Fibroblast of pulmonary artery (primary cell): ENCODE measurements at regions not wholly inside any gene's neighbourhood (a gene's known extent, or its start where the extent isn't known, plus 50 kb on each side); places are given as distances from the start of the nearest gene placed in this dataset.

ENCODE experiments used
- DNase-seq: peaks from one replicate; pipeline ENCODE4 v3.0.0-alpha.2; 2010; ENCODE audit warnings: low read depth
- H3K4me3 ChIP-seq: replicated peaks from 2 replicates; pipeline ENCODE4 v1.5.1; 2011; ENCODE audit warnings: low read depth, mild to moderate bottlenecking, control low read depth, low read length, moderate library complexity
- TF ChIP-seq, protein P1 (sequence below): IDR thresholded peaks from 2 replicates; pipeline ENCODE4 v1.5.1; 2011; ENCODE audit warnings: mild to moderate bottlenecking, control low read depth, low read length, inconsistent platforms; ENCODE audit errors: missing control alignments

DNA sequence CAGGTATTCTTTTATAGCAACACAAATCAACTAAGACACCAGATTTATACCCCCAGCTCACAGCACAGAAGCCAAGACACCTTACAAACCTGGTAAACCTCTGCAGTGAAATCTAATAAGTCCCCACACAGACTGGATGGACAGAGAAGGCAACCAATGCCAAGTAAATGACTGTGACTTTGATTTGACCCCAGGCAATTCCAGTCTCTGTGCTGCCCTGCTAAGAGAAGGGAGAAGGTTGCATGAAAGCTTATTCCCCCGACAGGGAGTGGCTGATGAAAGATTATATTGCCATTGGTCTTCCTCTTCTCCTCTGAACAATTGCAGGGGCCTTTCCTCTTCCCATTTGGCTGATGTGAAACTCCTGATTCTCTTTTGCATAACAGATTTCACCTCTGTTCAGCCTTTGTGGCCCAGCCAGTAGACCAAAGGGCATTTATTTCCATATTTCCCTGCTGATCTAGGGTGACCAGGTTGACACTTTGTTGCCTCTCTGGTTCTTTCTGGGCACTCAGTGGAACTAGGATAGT is 107.6 kb downstream of the ADRB2 start:
- DNase-seq, result no peak
- TF ChIP-seq, protein P1, sequence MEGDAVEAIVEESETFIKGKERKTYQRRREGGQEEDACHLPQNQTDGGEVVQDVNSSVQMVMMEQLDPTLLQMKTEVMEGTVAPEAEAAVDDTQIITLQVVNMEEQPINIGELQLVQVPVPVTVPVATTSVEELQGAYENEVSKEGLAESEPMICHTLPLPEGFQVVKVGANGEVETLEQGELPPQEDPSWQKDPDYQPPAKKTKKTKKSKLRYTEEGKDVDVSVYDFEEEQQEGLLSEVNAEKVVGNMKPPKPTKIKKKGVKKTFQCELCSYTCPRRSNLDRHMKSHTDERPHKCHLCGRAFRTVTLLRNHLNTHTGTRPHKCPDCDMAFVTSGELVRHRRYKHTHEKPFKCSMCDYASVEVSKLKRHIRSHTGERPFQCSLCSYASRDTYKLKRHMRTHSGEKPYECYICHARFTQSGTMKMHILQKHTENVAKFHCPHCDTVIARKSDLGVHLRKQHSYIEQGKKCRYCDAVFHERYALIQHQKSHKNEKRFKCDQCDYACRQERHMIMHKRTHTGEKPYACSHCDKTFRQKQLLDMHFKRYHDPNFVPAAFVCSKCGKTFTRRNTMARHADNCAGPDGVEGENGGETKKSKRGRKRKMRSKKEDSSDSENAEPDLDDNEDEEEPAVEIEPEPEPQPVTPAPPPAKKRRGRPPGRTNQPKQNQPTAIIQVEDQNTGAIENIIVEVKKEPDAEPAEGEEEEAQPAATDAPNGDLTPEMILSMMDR, result no peak
- H3K4me3 ChIP-seq, result no peak overlapping the region

- TF ChIP-seq, protein P1, result no peak
- DNase-seq, result no peak
- no peak overlapping the region for H3K4me3 ChIP-seq
Observed at GRCh38 chr5:148934895-148935400, 108.5 kb downstream of the ADRB2 start.

GRCh38 chr5:148937239-148937638 is 110.8 kb downstream of the ADRB2 start:
- TF ChIP-seq, protein P1, result no peak
- DNase-seq, result no peak
- no peak overlapping the region for H3K4me3 ChIP-seq

DNA sequence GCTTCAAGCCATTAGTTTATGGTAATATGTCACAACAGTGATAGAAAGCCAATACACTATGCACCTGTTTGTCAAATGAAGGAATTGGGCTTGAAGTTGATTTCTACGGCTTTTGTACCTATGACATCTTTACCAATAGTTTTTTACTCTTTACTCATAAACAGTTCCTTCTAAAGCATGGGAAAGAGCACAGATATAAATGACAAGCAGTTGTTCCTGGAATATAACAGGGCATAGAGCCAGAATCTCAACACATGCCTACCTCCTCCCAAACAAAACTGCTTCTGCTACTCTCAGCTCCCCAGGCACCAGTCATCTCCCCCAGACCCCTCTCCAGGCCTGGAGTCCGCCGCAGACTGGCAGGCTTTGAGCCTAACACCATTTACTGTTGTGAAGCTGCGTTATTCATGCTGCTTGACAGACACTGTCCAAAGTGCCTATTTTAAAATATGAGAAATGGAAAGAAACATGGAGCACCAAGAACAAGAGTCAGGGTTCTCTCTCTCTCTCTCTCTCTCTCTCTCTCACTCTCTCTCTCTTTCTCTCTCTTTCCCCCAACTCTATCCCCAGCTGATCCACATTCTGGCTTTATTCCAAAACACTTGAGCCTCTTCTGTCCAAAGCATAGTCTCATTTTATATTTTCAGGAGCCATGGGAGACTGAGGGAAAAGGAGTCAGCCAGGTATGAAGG is 111.6 kb downstream of the ADRB2 start:
- H3K4me3 ChIP-seq, result no peak overlapping the region
- DNase-seq, result no peak
- TF ChIP-seq, protein P1, result no peak

GRCh38 chr5:148938522-148938882 is 112.1 kb downstream of the ADRB2 start:
- TF ChIP-seq, protein P1, result no peak
- H3K4me3 ChIP-seq, result no peak overlapping the region
- DNase-seq, result no peak

- TF ChIP-seq, protein P1, result no peak
- no peak overlapping the region for H3K4me3 ChIP-seq
- peak; percentile 9 for DNase-seq
Observed at GRCh38 chr5:148939676-148940075, 113.3 kb downstream of the ADRB2 start.

DNA sequence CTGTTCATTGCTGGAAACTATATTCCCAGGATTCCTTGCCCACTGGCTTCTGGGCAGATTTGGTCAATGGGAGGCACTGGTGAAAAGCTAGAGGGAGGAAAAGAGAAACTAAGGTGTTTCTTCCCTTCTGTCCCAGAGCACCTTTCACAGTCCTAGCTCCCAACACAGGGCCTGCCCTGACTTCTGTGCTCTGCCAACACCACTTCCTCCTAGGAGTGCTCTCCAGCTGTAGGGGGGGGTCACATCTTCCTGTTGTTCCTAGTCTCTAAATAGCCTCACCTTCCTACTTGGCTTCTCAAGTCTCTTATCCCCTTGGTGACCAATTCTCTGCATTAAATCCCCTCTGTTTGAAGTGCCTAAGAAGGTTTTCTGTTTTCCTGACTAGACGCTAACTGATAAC is 115.4 kb downstream of the ADRB2 start:
- DNase-seq, result no peak
- no peak overlapping the region for H3K4me3 ChIP-seq
- TF ChIP-seq, protein P1, result no peak
